ENCODE measurements at regions not wholly inside any gene's neighbourhood (a gene's known extent, or its start where the extent isn't known, plus 50 kb on each side); places are given as distances from the start of the nearest gene placed in this dataset.

DNA sequence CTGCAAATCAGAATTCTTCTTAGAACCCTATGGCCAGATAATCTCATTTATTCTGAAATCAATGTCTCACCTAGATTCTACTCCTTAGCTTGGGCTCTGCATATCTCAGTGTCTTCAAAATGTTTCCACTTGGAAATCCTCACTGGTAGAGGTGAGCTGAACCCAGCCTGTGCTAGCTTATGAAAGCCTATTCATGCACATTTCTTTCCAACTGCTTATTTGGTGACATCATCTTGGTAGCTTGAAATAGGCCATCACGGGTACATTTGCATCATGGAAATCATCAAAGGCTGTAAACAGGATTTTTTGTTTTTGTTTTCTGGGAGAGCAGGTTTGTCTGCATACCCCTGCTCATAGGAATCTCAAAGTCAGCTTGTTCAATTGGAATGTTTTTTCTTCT, 130.8 kb downstream of the KCNJ18 start:
- TF ChIP-seq, protein P1, sequence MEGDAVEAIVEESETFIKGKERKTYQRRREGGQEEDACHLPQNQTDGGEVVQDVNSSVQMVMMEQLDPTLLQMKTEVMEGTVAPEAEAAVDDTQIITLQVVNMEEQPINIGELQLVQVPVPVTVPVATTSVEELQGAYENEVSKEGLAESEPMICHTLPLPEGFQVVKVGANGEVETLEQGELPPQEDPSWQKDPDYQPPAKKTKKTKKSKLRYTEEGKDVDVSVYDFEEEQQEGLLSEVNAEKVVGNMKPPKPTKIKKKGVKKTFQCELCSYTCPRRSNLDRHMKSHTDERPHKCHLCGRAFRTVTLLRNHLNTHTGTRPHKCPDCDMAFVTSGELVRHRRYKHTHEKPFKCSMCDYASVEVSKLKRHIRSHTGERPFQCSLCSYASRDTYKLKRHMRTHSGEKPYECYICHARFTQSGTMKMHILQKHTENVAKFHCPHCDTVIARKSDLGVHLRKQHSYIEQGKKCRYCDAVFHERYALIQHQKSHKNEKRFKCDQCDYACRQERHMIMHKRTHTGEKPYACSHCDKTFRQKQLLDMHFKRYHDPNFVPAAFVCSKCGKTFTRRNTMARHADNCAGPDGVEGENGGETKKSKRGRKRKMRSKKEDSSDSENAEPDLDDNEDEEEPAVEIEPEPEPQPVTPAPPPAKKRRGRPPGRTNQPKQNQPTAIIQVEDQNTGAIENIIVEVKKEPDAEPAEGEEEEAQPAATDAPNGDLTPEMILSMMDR (IDR thresholded peaks at IDR 0.05), result no peak
- TF ChIP-seq EP300 (IDR thresholded peaks at IDR 0.05) (no peak), POLR2AphosphoS5 (IDR thresholded peaks at IDR 0.05) (no peak)

All from suprapubic skin (tissue), 4 donors.